ENCODE measurements at regions not wholly inside any gene's neighbourhood (a gene's known extent, or its start where the extent isn't known, plus 50 kb on each side); places are given as distances from the start of the nearest gene placed in this dataset.

DNA sequence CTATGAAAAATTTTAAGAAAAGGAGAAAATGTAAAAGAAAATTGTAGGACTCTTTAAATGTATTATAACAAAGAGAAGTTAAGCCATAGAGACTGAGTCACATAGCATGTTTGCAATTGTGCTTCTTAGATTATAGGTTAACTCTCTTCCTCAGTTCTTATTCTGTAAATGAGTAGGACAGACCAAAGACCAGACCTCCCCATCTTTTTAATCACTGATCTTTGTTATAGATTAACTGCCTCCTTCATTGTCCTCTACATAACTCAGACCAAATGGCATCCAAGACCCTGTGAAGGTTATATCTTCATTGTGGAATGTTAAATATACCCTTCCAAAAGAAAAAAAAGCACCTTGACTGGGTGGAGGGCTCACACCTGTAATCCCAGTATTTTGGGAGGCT, 316.9 kb upstream of the LRRTM4 start:
- no peaks in the 10 kb centered on the region for H4K20me1 ChIP-seq (ENCODE audit: insufficient read depth, low read length)
- H3K4me1 ChIP-seq (ENCODE audit: control insufficient read depth, insufficient read depth, low read length), result no peaks in the 10 kb centered on the region
- in situ Hi-C loops (cut with MboI; ENCODE audit: low sequenced_read_pairs) (no loop called here), dilution Hi-C loops (cut with HindIII; ENCODE audit: low sequenced_read_pairs, unreplicated experiment) (no loop called here), intact Hi-C loops (cut with micrococcal nuclease) (no loop called here)
- H4K91ac ChIP-seq (ENCODE audit: insufficient read depth, low read depth, low read length), result no peak overlapping the region
- no peak overlapping the region for H2BK5ac ChIP-seq (ENCODE audit: low read depth, low read length, poor library complexity, severe bottlenecking)
- H3K23ac ChIP-seq (ENCODE audit: low read depth, low read length), result no peak overlapping the region
- H3K27me3 ChIP-seq (ENCODE audit: control insufficient read depth, insufficient read depth, low read length), result no peaks in the 10 kb centered on the region
- H3K9me1 ChIP-seq (ENCODE audit: insufficient read depth, low read length), result no peaks in the 10 kb centered on the region
- ATAC-seq (ENCODE audit: low read depth) (no peak), DNase-seq (no peak)
- ChIA-PET CTCF (no interaction called here), POLR2A (ENCODE audit: unreplicated experiment) (no interaction called here)
- H2AK5ac ChIP-seq (ENCODE audit: low read depth, low read length), result no peak overlapping the region
- H3K36me3 ChIP-seq (ENCODE audit: control insufficient read depth, insufficient read depth, low read length), result no peaks in the 10 kb centered on the region
- no peak overlapping the region for H2BK15ac ChIP-seq (ENCODE audit: low read depth, low read length)
- no peak overlapping the region for H3K4ac ChIP-seq (ENCODE audit: low read depth, low read length)
- no peak overlapping the region for H4K8ac ChIP-seq (ENCODE audit: low read depth in 2 of 2, low read length in 2 of 2)
- H3K4me3 ChIP-seq (ENCODE audit: insufficient read depth, low read depth, low read length), result no peak overlapping the region
- BruUV-seq (replicated peaks), result no TSS peak
- no peak overlapping the region for H4K5ac ChIP-seq (ENCODE audit: low read depth, low read length)
- H3K56ac ChIP-seq (ENCODE audit: extremely low read depth, insufficient read depth, low read length), result no peak overlapping the region
- TF ChIP-seq FOS (IDR thresholded peaks at IDR 0.05; ENCODE audit: low read depth, low read length) (no peak), SMC3 (IDR thresholded peaks at IDR 0.05; ENCODE audit: low read depth, low read length) (no peak), RAD21 (IDR thresholded peaks at IDR 0.05; ENCODE audit: low read length) (no peak), CEBPB (IDR thresholded peaks at IDR 0.05; ENCODE audit: low read depth, low read length) (no peak), CHD1 (IDR thresholded peaks at IDR 0.05; ENCODE audit: low read depth, low read length) (no peak), MAFK (IDR thresholded peaks at IDR 0.05; ENCODE audit: low read depth, low read length) (no peak)
- TF ChIP-seq, protein P1, sequence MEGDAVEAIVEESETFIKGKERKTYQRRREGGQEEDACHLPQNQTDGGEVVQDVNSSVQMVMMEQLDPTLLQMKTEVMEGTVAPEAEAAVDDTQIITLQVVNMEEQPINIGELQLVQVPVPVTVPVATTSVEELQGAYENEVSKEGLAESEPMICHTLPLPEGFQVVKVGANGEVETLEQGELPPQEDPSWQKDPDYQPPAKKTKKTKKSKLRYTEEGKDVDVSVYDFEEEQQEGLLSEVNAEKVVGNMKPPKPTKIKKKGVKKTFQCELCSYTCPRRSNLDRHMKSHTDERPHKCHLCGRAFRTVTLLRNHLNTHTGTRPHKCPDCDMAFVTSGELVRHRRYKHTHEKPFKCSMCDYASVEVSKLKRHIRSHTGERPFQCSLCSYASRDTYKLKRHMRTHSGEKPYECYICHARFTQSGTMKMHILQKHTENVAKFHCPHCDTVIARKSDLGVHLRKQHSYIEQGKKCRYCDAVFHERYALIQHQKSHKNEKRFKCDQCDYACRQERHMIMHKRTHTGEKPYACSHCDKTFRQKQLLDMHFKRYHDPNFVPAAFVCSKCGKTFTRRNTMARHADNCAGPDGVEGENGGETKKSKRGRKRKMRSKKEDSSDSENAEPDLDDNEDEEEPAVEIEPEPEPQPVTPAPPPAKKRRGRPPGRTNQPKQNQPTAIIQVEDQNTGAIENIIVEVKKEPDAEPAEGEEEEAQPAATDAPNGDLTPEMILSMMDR (conservative IDR thresholded peaks at IDR 0.05; ENCODE audit: low read depth, low read length), result no peak
- TF ChIP-seq, protein P2, sequence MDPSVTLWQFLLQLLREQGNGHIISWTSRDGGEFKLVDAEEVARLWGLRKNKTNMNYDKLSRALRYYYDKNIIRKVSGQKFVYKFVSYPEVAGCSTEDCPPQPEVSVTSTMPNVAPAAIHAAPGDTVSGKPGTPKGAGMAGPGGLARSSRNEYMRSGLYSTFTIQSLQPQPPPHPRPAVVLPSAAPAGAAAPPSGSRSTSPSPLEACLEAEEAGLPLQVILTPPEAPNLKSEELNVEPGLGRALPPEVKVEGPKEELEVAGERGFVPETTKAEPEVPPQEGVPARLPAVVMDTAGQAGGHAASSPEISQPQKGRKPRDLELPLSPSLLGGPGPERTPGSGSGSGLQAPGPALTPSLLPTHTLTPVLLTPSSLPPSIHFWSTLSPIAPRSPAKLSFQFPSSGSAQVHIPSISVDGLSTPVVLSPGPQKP (IDR thresholded peaks at IDR 0.05; ENCODE audit: borderline replicate concordance, low read depth, low read length), result no peak
- no peak overlapping the region for H2BK20ac ChIP-seq (ENCODE audit: low read depth, low read length)
- no peak overlapping the region for H3K14ac ChIP-seq (replicated peaks; ENCODE audit: low read depth, low read length)
- no peak overlapping the region for H2AK9ac ChIP-seq (replicated peaks; ENCODE audit: low read depth, low read length, poor library complexity)
- H3K9me3 ChIP-seq (ENCODE audit: control insufficient read depth, insufficient read depth, low read length), result peaks cover 9% of the 10 kb centered on the region
- H2AFZ ChIP-seq (replicated peaks; ENCODE audit: low read length, poor library complexity), result no peak overlapping the region
- H3K27ac ChIP-seq (ENCODE audit: insufficient read depth, low read length), result no peak overlapping the region
- H2BK120ac ChIP-seq (ENCODE audit: low read depth, low read length), result no peak overlapping the region
- H3K9ac ChIP-seq (ENCODE audit: low read depth, low read length), result no peak overlapping the region
- no peak overlapping the region for H3K4me2 ChIP-seq (ENCODE audit: low read depth, low read length)
- H3K18ac ChIP-seq (ENCODE audit: low read depth, low read length), result no peak overlapping the region
- H3K79me1 ChIP-seq (ENCODE audit: low read depth in 1 of 2, low read length in 2 of 2), result no peaks in the 10 kb centered on the region

Measured in IMR-90 (cell line).